Keratinocyte (primary cell): ENCODE measurements at regions not wholly inside any gene's neighbourhood (a gene's known extent, or its start where the extent isn't known, plus 50 kb on each side); places are given as distances from the start of the nearest gene placed in this dataset.

Experiments used
- CTCF ChIP-seq, 3 experiments: IDR thresholded peaks in 1 of 3; conservative IDR thresholded peaks in 1 of 3; optimal IDR thresholded peaks in 1 of 3; 2 replicates in 2 of 3; 3 replicates in 1 of 3; pipeline versions ENCODE3 to v1.5.1; 2011; ENCODE audit warnings: low read length in 3 of 3, mild to moderate bottlenecking in 3 of 3, moderate library complexity in 2 of 3, control low read depth in 1 of 3, inconsistent platforms in 1 of 3; ENCODE audit not compliant: insufficient read depth in 2 of 3; ENCODE audit errors: extremely low read depth in 1 of 3
- EZH2 ChIP-seq: IDR thresholded peaks from one replicate; pipeline ENCODE4 v1.6.1; 2012; ENCODE audit warnings: inconsistent platforms, mild to moderate bottlenecking, low read length, moderate library complexity

DNA sequence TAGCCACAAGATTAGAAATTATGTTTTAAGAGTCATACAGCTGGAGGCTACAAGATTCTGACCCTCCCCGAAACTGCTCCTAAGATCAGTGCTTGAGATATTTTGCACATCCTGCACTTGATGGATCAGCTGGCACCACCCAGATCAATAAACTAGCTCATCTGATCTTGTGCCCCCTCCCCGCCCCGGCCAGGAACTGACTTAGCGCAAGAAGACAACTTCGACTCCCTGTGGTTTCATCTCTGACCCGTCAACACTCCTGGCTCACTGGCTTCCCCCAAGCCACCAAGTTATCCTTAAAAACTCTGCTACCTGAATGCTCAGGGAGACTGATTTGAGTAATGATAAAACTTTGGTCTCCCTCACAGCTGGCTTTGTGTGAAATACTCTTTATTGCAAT lies 73.5 kb upstream of the NPSR1 start:
- TF ChIP-seq CTCF (optimal IDR thresholded peaks at IDR 0.05 in 1 of 3, IDR thresholded peaks at IDR 0.05 in 1 of 3, conservative IDR thresholded peaks at IDR 0.05 in 1 of 3; ENCODE audit: extremely low read depth in 1 of 3, insufficient read depth in 2 of 3, low read length in 3 of 3): no peak
- TF ChIP-seq EZH2: no peak
